ENCODE measurements at regions not wholly inside any gene's neighbourhood (a gene's known extent, or its start where the extent isn't known, plus 50 kb on each side); places are given as distances from the start of the nearest gene placed in this dataset.
"Not testable (repeated sequence)": the region's sequence is repeated elsewhere in the genome, so short reads cannot be mapped to it uniquely, and the experiment has no call there.

- TF ChIP-seq TSHZ2 (CRISPR knock-in tag; IDR thresholded peaks at IDR 0.05) (no peak), OSR1 (CRISPR knock-in tag; IDR thresholded peaks at IDR 0.05) (no peak), ZNF565 (CRISPR knock-in tag; conservative IDR thresholded peaks at IDR 0.05; ENCODE audit: low read depth) (no peak), ZNF8 (CRISPR knock-in tag; IDR thresholded peaks at IDR 0.05) (no peak), ZC3H10 (CRISPR knock-in tag; IDR thresholded peaks at IDR 0.05) (no peak)
Measured at GRCh38 chr17:30720013-30720471, 104.5 kb downstream of the CRLF3 start (continued).

- ATAC-seq = peak; percentile 69
Measured at GRCh38 chr17:30719131-30719973, 105.1 kb downstream of the CRLF3 start.

DNA sequence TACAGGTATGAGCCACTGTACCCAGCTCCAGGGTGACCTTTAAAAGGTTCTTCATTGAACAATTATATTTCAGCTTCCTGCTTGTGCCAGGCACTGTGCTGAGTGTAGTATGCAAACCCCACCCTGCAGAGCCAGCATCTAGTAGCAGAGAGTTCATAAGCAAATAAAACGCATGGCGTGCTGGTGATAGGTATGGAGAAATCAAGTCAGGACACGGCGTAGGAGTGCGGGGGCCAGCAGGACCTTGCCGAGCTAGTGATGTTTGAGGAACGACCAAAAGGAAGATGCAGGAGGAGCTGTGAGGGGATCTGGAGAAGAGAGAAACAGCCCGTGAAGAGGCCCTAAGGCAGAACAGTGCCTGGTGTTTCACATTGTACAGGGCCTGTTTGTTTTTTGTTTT lies 105.8 kb downstream of the CRLF3 start:
- ATAC-seq = not testable (repeated sequence)

- ATAC-seq = not testable (repeated sequence)
Measured at GRCh38 chr17:30718099-30718447, 106.4 kb downstream of the CRLF3 start.

- TF ChIP-seq ZNF70 (CRISPR knock-in tag; IDR thresholded peaks at IDR 0.05) = no peak
- TF ChIP-seq ZNF565 (CRISPR knock-in tag; conservative IDR thresholded peaks at IDR 0.05; ENCODE audit: low read depth) = no peak
- TF ChIP-seq ISL1 (CRISPR knock-in tag; IDR thresholded peaks at IDR 0.05) = no peak
- TF ChIP-seq CSDC2 (CRISPR knock-in tag; IDR thresholded peaks at IDR 0.05) = no peak
- TF ChIP-seq TOX (CRISPR knock-in tag; IDR thresholded peaks at IDR 0.05; ENCODE audit: borderline replicate concordance) = no peak
- TF ChIP-seq PPARA (CRISPR knock-in tag; IDR thresholded peaks at IDR 0.05; ENCODE audit: borderline replicate concordance) = no peak
- ATAC-seq = no peak
Measured at GRCh38 chr17:30717291-30718098, 107.0 kb downstream of the CRLF3 start.

DNA sequence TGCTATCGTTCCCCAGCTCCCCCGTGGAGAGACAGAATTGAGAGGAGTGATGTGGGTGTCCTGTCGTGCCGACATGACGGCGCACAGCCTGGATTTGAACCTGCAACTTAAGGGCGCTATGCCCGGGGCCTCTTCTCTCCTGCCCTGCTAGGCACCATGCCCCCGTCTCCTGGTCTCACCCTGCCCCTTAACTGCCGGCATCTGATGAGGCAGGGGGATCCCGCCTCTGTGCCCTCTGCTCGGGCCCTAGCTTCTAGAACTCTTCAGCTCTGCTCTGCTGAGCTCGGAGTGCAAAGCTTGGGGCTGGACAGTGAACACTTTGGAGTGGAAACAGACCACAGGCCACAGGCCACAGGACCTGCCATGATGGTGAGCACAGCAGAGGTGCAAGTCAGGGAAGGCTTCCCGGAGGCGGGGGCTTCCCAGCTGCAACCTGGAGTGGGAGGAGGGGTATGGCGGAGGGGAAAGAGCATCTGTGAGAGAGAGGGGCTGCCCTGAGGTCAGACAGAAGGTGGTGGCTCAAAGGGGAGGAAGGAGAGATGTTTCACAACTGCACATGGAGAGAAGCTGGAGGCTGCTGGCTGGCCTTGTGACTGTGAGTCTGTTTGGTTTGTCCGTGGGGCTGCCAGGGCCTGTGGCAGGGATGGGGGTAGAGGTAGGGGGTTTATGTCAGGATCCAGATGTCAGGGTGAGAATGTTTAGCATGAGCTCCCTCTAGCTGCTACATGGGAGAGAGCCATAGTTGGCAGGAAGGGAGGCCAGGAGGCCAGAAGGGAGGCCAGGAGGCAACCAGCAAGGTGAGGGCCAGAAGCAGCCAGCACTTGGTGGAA lies 107.8 kb downstream of the CRLF3 start:
- no peak for ATAC-seq
- TF ChIP-seq, protein P1, sequence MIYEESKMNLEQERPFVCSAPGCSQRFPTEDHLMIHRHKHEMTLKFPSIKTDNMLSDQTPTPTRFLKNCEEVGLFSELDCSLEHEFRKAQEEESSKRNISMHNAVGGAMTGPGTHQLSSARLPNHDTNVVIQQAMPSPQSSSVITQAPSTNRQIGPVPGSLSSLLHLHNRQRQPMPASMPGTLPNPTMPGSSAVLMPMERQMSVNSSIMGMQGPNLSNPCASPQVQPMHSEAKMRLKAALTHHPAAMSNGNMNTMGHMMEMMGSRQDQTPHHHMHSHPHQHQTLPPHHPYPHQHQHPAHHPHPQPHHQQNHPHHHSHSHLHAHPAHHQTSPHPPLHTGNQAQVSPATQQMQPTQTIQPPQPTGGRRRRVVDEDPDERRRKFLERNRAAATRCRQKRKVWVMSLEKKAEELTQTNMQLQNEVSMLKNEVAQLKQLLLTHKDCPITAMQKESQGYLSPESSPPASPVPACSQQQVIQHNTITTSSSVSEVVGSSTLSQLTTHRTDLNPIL (CRISPR knock-in tag; IDR thresholded peaks at IDR 0.05; ENCODE audit: low read depth) = no peak
- TF ChIP-seq TCF4 (CRISPR knock-in tag; IDR thresholded peaks at IDR 0.05; ENCODE audit: borderline replicate concordance) (no peak), ZNF8 (CRISPR knock-in tag; IDR thresholded peaks at IDR 0.05) (no peak), ISL1 (CRISPR knock-in tag; IDR thresholded peaks at IDR 0.05) (no peak), RARB (CRISPR knock-in tag; IDR thresholded peaks at IDR 0.05) (no peak), BACH2 (CRISPR knock-in tag; IDR thresholded peaks at IDR 0.05; ENCODE audit: borderline replicate concordance) (no peak), ZC3H10 (CRISPR knock-in tag; IDR thresholded peaks at IDR 0.05) (no peak), ZFP30 (CRISPR knock-in tag; IDR thresholded peaks at IDR 0.05) (no peak), ARNTL (CRISPR knock-in tag; IDR thresholded peaks at IDR 0.05; ENCODE audit: borderline replicate concordance, low read depth) (no peak), PPARA (CRISPR knock-in tag; IDR thresholded peaks at IDR 0.05; ENCODE audit: borderline replicate concordance) (no peak), ZNF70 (CRISPR knock-in tag; IDR thresholded peaks at IDR 0.05) (no peak), TOX (CRISPR knock-in tag; IDR thresholded peaks at IDR 0.05; ENCODE audit: borderline replicate concordance) (no peak), CSDC2 (CRISPR knock-in tag; IDR thresholded peaks at IDR 0.05) (no peak), ESRRG (CRISPR knock-in tag; IDR thresholded peaks at IDR 0.05) (no peak)
- TF ChIP-seq, protein P2, sequence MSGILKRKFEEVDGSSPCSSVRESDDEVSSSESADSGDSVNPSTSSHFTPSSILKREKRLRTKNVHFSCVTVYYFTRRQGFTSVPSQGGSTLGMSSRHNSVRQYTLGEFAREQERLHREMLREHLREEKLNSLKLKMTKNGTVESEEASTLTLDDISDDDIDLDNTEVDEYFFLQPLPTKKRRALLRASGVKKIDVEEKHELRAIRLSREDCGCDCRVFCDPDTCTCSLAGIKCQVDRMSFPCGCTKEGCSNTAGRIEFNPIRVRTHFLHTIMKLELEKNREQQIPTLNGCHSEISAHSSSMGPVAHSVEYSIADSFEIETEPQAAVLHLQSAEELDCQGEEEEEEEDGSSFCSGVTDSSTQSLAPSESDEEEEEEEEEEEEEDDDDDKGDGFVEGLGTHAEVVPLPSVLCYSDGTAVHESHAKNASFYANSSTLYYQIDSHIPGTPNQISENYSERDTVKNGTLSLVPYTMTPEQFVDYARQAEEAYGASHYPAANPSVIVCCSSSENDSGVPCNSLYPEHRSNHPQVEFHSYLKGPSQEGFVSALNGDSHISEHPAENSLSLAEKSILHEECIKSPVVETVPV (CRISPR knock-in tag; IDR thresholded peaks at IDR 0.05) = no peak
- TF ChIP-seq, protein P3, sequence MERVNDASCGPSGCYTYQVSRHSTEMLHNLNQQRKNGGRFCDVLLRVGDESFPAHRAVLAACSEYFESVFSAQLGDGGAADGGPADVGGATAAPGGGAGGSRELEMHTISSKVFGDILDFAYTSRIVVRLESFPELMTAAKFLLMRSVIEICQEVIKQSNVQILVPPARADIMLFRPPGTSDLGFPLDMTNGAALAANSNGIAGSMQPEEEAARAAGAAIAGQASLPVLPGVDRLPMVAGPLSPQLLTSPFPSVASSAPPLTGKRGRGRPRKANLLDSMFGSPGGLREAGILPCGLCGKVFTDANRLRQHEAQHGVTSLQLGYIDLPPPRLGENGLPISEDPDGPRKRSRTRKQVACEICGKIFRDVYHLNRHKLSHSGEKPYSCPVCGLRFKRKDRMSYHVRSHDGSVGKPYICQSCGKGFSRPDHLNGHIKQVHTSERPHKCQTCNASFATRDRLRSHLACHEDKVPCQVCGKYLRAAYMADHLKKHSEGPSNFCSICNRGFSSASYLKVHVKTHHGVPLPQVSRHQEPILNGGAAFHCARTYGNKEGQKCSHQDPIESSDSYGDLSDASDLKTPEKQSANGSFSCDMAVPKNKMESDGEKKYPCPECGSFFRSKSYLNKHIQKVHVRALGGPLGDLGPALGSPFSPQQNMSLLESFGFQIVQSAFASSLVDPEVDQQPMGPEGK (CRISPR knock-in tag; IDR thresholded peaks at IDR 0.05; ENCODE audit: borderline replicate concordance) = no peak

All from SK-N-SH treated with all-trans-retinoic acid at 6 μM for 48 hours (cell line).